ENCODE measurements at regions not wholly inside any gene's neighbourhood (a gene's known extent, or its start where the extent isn't known, plus 50 kb on each side); places are given as distances from the start of the nearest gene placed in this dataset.
"Not testable (repeated sequence)": the region's sequence is repeated elsewhere in the genome, so short reads cannot be mapped to it uniquely, and the experiment has no call there.

DNA sequence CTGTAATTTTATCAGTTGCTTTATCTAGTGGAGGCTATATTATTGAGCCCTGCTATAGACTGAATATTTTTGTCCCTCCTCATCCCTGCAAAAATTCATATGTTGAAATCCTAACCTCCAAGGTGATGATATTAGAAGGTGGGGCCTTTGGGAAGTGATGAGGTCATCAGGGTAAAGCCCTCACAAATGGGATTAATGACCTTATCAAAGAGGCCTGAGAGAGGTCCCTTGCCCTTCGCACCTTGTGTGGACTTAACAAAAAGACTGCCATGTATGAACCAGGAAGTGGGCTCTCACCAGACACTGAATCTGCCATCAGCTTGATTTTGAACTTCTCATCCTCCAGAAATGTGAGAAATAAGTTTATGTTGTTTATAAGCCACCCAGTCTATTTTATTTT, 381.4 kb upstream of the ONECUT1 start:
- no peaks in the 10 kb centered on the region for H3K9me3 Mint-ChIP-seq
- H3K4me1 Mint-ChIP-seq, result no peaks in the 10 kb centered on the region
- no peak overlapping the region for H3K27ac Mint-ChIP-seq
- H3K36me3 Mint-ChIP-seq, result no peaks in the 10 kb centered on the region
- H3K4me3 Mint-ChIP-seq, result no peak overlapping the region
- peaks cover 8% of the 10 kb centered on the region for H3K27me3 Mint-ChIP-seq
- DNase-seq, result no peak

DNA sequence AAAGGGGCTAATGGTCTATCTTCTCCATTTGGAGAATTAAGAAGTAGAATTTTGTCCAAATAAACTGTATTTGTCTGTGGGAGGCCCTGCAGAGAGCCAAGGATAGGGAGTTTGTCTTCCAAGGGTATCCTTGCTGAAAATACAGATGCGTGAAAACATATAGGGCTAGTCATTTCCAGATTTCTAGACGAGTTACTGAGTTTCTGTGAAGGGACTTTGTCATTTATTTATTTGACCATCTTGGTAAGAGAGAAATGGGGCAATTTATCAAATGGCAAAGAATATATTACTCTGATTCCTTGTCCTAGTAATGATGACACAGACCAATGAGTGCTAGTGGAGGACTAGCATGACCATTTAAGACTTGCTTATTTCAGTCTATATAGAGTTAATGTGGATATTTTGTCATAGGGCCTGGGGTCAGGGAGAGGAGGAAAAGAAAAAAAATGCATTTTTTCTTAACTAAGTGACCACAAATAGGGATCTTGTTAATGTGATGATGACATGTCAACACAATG, 376.6 kb upstream of the ONECUT1 start:
- H3K4me1 Mint-ChIP-seq, result no peaks in the 10 kb centered on the region
- H3K27me3 Mint-ChIP-seq, result peaks cover 5% of the 10 kb centered on the region
- H3K36me3 Mint-ChIP-seq, result no peaks in the 10 kb centered on the region
- H3K4me3 Mint-ChIP-seq, result no peak overlapping the region
- H3K27ac Mint-ChIP-seq, result no peak overlapping the region
- DNase-seq, result no peak
- H3K9me3 Mint-ChIP-seq, result no peaks in the 10 kb centered on the region

DNA sequence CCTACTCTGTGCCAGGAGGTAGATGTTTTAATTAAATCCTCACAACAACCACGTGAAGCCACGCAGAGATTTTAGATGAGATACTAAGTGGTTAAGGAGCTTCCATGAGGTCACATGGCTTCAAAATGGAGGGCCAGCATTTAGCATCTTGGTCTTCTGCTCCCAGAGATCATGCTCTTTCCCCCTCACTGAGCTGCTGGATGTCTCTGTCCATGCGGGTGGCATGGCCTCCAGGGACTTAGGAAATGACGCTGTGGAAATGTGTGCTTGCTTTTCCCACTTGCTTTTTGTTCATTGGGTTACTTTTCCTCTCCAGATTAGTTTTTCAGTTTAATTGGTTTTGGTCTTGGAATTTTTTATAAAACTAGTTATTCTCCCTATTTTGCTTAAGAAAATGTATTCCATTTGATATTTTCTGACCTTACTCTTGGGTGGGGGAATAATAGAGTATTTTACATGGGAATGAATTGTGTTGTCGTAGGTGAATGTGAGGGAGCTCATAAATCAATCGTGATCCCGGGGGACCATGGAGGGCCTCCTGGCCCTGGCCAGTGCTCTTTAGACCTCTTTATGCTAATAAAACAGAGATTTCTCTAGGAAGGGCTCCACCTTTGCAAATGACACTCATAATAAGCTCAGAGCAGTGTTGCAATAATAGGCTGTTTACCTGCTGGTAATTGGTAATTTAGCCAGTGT, 376.0 kb upstream of the ONECUT1 start:
- no peak overlapping the region for H3K27ac Mint-ChIP-seq
- H3K4me3 Mint-ChIP-seq, result no peak overlapping the region
- no peaks in the 10 kb centered on the region for H3K4me1 Mint-ChIP-seq
- DNase-seq, result no peak
- no peaks in the 10 kb centered on the region for H3K36me3 Mint-ChIP-seq
- H3K27me3 Mint-ChIP-seq, result peaks cover 5% of the 10 kb centered on the region
- H3K9me3 Mint-ChIP-seq, result no peaks in the 10 kb centered on the region

DNA sequence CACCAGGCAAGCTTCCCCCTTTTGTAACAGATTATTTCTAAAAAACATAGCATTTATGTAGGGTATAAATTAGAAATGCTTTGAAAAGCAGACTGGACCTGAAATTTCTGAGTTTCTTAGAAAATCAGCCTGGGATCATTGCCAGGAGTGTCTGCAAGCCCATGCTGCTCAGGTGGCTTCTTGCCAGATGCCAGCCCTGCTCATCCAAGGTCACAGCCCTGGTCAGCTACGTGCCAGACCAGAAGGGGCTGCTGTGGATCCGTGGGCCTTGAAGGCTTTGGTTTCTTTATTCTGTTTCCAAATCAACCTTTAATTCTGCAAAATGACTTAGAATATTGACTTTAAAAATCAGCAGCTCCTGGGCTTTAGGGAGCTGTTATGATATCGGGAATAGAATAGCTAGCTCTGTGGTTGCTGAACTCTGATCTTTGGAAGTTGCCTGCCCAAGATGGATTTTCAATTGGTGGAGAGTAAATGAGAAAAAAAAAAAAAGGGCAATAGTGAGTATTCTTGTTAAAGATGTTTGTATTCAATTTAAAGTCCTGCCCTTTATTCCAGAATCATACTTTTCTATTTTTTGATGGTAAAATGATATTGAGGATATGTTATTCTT, 370.1 kb upstream of the ONECUT1 start:
- peaks cover 9% of the 10 kb centered on the region for H3K27me3 Mint-ChIP-seq
- H3K27ac Mint-ChIP-seq, result no peak overlapping the region
- no peaks in the 10 kb centered on the region for H3K36me3 Mint-ChIP-seq
- no peaks in the 10 kb centered on the region for H3K9me3 Mint-ChIP-seq
- no peak overlapping the region for H3K4me3 Mint-ChIP-seq
- no peaks in the 10 kb centered on the region for H3K4me1 Mint-ChIP-seq
- no peak for DNase-seq

DNA sequence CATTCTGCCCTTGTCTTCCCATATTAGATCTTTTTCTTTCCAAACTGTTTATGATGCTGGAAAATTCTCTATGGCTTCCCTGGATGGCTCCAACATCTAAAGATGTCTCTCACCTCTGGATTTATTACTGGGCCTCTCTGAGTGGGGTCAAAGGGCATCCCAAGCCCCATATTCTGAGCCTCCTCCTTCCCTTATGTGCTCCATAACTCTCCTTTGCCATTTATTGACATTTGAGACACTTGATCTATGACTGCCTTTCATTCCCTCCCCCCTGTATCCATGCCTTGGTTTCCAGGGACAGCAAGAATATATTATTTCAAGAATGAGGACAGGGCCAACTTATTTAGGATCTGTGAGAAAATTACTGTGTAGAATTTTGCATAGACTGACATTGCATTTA, 369.3 kb upstream of the ONECUT1 start:
- Mint-ChIP-seq H3K4me1 (no peaks in the 10 kb centered on the region), H3K36me3 (no peaks in the 10 kb centered on the region), H3K27me3 (peaks cover 9% of the 10 kb centered on the region), H3K9me3 (no peaks in the 10 kb centered on the region), H3K27ac (no peak overlapping the region), H3K4me3 (no peak overlapping the region)
- no peak for DNase-seq

DNA sequence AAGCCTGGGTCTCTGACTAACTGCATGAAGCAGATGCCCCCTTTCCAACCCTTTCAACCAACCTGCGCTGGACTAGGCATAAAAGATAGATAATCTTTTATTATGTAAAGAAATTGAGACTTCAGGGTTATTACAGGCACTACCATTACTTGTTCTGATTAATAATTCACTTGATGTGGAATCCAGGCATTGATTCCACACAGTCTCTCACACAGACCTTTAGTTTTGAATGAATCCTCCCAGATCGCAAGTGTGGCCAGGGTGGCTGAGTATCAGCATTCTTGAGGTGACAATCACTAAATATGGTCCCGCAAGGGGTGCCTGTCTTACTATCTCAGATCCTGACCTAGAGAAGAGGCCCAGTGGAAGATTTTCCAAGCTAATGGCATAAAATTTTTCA, 368.9 kb upstream of the ONECUT1 start:
- no peaks in the 10 kb centered on the region for H3K36me3 Mint-ChIP-seq
- no peak overlapping the region for H3K4me3 Mint-ChIP-seq
- no peaks in the 10 kb centered on the region for H3K9me3 Mint-ChIP-seq
- DNase-seq, result no peak
- H3K27me3 Mint-ChIP-seq, result peaks cover 6% of the 10 kb centered on the region
- no peak overlapping the region for H3K27ac Mint-ChIP-seq
- no peaks in the 10 kb centered on the region for H3K4me1 Mint-ChIP-seq

DNA sequence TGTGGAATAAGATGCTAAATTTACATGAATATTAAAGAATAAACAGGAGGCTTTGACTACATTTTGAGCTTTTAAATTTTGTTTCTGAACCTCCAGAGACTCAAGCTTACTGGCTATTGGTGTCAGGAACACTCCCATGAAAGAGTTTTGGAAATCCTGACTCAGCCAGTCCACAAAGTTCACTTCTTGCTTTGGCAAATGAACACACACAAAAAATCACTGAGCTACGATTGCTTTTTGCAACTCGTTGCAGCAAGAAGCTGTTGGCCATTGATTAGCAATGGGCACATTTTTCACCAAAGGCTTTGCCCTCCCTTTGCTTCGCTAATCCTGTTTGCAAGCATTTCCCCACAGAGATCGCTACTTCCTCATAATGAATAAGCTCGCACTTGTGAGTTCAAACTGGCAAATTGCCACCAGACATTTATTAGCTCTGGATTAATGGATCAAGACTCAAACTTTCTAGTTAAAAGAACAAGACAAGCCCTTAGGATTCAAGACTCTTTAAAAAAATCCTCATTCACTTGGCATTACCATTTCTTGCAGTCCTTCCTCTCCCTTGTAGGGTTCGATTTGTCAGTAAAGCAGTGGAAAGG, 343.2 kb upstream of the ONECUT1 start:
- Mint-ChIP-seq H3K9me3 (peaks cover 3% of the 10 kb centered on the region), H3K4me1 (no peaks in the 10 kb centered on the region), H3K36me3 (no peaks in the 10 kb centered on the region), H3K27me3 (peaks cover 7% of the 10 kb centered on the region), H3K27ac (no peak overlapping the region), H3K4me3 (no peak overlapping the region)
- DNase-seq, result no peak

DNA sequence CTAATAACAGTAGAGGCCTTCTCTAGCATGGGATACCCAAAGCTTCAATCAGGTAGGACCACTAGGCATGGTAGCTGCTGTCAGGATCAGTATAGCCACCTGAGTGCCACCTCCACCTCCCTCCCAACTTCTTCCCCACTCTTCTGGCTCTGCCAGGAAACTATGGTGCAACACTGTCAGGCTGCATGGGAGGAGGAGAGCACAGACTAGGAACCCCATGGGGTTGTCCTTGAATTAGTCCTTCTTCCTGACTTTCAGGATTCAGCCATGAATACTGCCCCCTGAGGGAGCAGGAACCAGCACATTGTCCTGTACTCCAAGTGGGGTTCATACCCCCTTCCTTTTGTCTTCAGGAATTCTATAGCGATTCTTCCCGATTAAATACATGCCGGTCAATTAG, 340.8 kb upstream of the ONECUT1 start:
- no peak overlapping the region for H3K27ac Mint-ChIP-seq
- no peak for DNase-seq
- H3K4me3 Mint-ChIP-seq, result no peak overlapping the region
- H3K9me3 Mint-ChIP-seq, result peaks cover 3% of the 10 kb centered on the region
- no peaks in the 10 kb centered on the region for H3K36me3 Mint-ChIP-seq
- no peaks in the 10 kb centered on the region for H3K4me1 Mint-ChIP-seq
- H3K27me3 Mint-ChIP-seq, result peaks cover 7% of the 10 kb centered on the region

DNA sequence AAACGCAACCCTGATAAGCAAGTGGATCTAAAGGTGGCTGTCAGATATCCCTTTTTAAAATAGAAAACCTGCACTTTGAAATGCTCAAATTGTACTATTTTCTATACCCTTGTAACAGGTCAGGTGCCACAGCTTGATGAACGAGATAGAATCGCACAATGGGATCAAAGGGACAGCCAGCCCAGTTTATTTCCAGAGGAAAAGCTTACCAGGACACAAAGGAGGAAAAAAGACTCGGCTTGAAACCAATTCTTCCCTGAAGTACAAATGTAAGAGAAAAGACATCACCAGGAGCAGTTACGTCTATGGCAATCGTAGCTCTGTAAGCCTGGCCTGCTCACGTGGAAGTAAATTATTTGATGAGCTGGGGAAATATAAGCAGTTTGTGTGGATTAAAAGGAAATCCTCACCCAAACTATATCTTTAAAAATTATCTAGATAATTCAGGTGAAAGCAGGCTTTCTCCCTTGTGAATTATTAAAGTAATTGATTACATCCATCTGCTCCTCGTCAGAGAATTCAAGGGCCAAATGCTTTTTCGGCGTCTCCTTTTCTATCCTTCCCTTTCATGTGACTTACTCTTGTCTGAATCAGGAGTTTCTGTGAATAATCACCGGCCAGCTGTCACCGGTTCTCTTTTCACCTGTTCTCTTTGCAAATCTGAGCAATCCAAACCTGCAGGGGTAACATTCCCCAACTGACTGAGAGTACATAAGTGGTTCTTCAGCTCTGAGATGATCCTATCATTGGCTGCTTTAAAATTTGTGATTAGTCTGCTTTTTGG, 339.2 kb upstream of the ONECUT1 start:
- no peak for DNase-seq
- no peaks in the 10 kb centered on the region for H3K9me3 Mint-ChIP-seq
- no peak overlapping the region for H3K27ac Mint-ChIP-seq
- no peak overlapping the region for H3K4me3 Mint-ChIP-seq
- H3K4me1 Mint-ChIP-seq, result no peaks in the 10 kb centered on the region
- no peaks in the 10 kb centered on the region for H3K36me3 Mint-ChIP-seq
- H3K27me3 Mint-ChIP-seq, result peaks cover 7% of the 10 kb centered on the region

DNA sequence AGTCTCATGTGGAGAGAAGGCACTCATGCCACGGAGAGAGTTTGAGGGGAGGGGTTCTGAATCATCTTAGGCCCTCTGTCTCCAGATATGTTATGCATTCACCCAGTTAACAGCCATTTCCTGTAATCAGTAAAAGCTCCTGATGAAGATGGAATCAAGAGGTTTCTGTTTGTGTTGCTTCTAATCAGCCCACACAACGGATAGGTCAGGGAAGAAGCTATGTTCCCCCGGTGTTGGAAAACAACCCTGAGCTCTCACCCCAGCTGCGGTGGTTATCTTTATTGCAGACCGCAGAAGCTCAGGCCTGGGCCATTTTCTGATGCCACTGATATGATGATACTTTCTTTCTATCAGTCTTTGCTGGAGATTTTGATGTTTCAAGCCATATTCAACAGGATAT, 338.5 kb upstream of the ONECUT1 start:
- Mint-ChIP-seq H3K27ac (no peak overlapping the region), H3K4me3 (no peak overlapping the region), H3K36me3 (no peaks in the 10 kb centered on the region), H3K9me3 (no peaks in the 10 kb centered on the region), H3K4me1 (no peaks in the 10 kb centered on the region), H3K27me3 (peaks cover 3% of the 10 kb centered on the region)
- DNase-seq, result no peak

DNA sequence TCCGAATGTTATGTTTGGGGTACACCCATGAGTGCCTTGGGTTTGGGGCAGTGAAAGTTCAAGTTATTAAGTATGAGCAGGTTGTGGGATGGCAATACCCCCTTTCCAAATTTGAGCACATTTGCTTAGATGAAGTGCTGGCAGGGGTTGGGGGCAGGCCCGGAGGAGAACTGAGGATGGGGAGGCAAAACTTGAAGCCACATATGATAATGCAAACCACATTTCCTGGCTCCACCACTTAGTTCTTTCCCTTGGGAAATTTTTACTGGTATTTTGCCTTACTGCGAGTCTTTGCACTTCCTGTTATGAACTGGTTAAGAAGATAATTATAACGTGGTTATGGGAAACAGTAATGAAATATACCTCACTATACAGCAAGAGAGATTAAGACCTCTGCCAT, 336.0 kb upstream of the ONECUT1 start:
- no peak overlapping the region for H3K27ac Mint-ChIP-seq
- H3K9me3 Mint-ChIP-seq, result no peaks in the 10 kb centered on the region
- no peaks in the 10 kb centered on the region for H3K36me3 Mint-ChIP-seq
- H3K4me3 Mint-ChIP-seq, result no peak overlapping the region
- DNase-seq, result no peak
- no peaks in the 10 kb centered on the region for H3K4me1 Mint-ChIP-seq
- no peaks in the 10 kb centered on the region for H3K27me3 Mint-ChIP-seq

DNA sequence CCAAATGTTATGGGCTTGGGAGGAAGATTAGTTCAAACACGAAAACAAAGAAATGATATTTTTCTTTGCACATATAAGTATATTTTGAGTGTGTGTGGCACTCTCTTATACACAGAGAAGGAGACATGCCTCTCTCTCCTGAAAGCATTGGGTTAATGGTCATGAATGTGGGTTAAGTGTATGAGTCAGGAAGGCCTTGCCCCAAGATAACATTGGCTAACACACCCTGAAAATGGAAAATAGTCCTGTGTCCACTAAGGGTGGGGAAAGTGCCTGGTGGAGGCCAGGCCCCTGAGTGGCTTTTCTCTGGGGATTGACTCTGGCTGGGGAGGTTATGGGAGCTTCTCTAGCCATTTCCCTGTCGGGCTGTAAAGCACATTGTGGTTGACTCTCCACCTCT, 332.7 kb upstream of the ONECUT1 start:
- no peaks in the 10 kb centered on the region for H3K9me3 Mint-ChIP-seq
- H3K4me1 Mint-ChIP-seq, result no peaks in the 10 kb centered on the region
- H3K36me3 Mint-ChIP-seq, result no peaks in the 10 kb centered on the region
- no peak overlapping the region for H3K4me3 Mint-ChIP-seq
- no peaks in the 10 kb centered on the region for H3K27me3 Mint-ChIP-seq
- no peak overlapping the region for H3K27ac Mint-ChIP-seq
- DNase-seq, result no peak

DNA sequence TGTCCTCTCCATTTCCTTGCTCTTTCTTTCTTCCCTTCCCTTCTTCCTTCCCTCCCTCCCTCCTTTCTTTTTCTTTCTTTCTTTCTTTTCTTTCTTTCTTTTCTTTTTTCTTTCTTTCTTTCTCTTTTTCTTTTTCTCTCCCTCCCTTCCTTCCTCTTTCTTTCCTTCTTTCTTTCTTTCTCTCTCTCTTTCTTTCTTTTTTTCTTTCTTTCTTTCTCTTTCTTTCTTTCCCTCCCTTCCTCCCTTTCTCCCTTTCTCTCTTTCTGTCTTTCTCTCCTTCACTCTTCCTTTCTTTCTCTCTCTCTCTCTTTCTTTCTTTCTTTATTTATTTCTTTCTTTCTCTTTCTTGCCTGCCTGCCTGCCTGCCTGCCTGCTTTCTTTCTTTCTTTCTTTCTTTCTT, 326.8 kb upstream of the ONECUT1 start:
- not testable (repeated sequence) for H3K4me1 Mint-ChIP-seq, H3K27me3 Mint-ChIP-seq

DNA sequence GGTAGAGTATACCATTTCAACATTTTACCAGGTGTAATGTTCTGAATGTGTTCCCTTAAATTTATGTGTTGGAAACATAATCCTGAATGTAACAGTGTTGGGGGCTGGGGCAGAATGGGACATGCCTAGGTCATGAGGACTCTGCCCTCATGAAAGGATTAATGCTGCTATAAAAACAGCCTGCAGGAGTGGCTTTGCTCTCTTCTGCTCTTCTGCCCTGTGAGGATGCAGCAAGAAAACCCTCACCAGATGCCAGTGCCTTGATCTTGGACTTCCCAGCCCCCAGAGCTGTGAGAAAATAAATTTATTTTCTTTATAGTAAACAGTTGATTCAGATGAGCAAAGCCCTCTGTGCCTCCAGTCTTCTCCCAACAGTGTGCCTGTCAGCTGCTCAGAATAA, 326.0 kb upstream of the ONECUT1 start:
- Mint-ChIP-seq H3K9me3 (peaks cover 6% of the 10 kb centered on the region), H3K27me3 (peaks cover 3% of the 10 kb centered on the region), H3K27ac (no peak overlapping the region), H3K4me3 (no peak overlapping the region), H3K36me3 (no peaks in the 10 kb centered on the region), H3K4me1 (no peaks in the 10 kb centered on the region)
- no peak for DNase-seq

More for the DNA sequence above, 326.8 kb upstream of the ONECUT1 start:
- not testable (repeated sequence) for H3K4me3 Mint-ChIP-seq, H3K9me3 Mint-ChIP-seq, H3K36me3 Mint-ChIP-seq, DNase-seq, H3K27ac Mint-ChIP-seq

DNA sequence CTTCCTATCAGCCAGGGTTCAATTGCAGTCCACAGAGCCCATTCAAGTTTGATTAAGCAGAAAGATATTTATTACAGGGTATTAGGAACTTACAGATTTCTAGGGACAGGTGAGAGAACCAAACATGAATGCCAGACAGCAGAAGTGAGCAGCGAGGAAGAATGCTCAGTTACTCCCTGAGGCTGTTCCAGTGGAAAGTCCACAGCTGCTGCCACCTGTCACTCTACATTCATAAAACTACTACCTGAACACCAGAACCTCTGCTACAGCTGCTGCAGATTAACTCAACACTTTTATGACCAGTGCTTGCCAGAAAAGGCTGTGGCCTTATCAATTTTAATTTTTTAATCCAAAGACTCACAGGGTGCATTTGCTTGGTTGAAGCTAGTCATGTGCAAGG, 325.4 kb upstream of the ONECUT1 start:
- peaks cover 3% of the 10 kb centered on the region for H3K27me3 Mint-ChIP-seq
- no peak overlapping the region for H3K4me3 Mint-ChIP-seq
- peaks cover 6% of the 10 kb centered on the region for H3K9me3 Mint-ChIP-seq
- H3K36me3 Mint-ChIP-seq, result no peaks in the 10 kb centered on the region
- DNase-seq, result no peak
- H3K4me1 Mint-ChIP-seq, result no peaks in the 10 kb centered on the region
- H3K27ac Mint-ChIP-seq, result no peak overlapping the region
